ENCODE measurements at regions not wholly inside any gene's neighbourhood (a gene's known extent, or its start where the extent isn't known, plus 50 kb on each side); places are given as distances from the start of the nearest gene placed in this dataset.

DNA sequence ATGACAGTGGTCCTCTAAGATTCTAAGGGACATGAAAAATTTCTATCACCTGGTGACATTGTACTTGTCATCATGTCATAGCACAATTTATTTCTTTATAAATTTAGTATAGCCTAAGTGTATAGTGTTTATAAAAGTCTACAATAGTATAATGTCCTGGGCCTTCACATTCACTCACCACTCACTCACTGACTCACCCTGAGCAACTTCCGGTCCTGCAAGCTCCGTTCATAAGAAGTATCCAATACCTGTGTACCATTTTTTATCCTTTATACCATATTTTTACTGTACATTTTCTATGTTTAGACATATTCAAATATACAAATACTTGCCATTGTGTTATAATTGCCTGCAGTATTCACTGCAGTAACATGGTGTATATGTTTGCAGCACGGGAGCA, 72.8 kb upstream of the DSEL start:
- TF ChIP-seq, protein P1, sequence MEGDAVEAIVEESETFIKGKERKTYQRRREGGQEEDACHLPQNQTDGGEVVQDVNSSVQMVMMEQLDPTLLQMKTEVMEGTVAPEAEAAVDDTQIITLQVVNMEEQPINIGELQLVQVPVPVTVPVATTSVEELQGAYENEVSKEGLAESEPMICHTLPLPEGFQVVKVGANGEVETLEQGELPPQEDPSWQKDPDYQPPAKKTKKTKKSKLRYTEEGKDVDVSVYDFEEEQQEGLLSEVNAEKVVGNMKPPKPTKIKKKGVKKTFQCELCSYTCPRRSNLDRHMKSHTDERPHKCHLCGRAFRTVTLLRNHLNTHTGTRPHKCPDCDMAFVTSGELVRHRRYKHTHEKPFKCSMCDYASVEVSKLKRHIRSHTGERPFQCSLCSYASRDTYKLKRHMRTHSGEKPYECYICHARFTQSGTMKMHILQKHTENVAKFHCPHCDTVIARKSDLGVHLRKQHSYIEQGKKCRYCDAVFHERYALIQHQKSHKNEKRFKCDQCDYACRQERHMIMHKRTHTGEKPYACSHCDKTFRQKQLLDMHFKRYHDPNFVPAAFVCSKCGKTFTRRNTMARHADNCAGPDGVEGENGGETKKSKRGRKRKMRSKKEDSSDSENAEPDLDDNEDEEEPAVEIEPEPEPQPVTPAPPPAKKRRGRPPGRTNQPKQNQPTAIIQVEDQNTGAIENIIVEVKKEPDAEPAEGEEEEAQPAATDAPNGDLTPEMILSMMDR (IDR thresholded peaks at IDR 0.05), result no peak
- no peak for TF ChIP-seq ZFX (IDR thresholded peaks at IDR 0.05; ENCODE audit: borderline replicate concordance)
